Left lung (tissue), 4 donors: ENCODE measurements at regions not wholly inside any gene's neighbourhood (a gene's known extent, or its start where the extent isn't known, plus 50 kb on each side); places are given as distances from the start of the nearest gene placed in this dataset.
A peak's percentile ranks its signal among the peaks of the same experiment; 100 is the strongest.

Experiments used
- ATAC-seq: fragments of 200-7000 bp; cut with Tn5 transposase; one replicate; pipeline ENCODE4 v1.9.1; 2020; ENCODE audit warnings: moderate library complexity
- DNase-seq, 4 donors: peaks; one replicate each; pipeline ENCODE4 v3.0.0-alpha.2; 2013 to 2020
- H3K27ac ChIP-seq, 2 donors: fragments of 200-600 bp; sonication (generic) in 1 of 2; one replicate each; pipeline versions ENCODE4 v1.5.0 to v1.8.0; 2020 to 2021
- H3K27me3 ChIP-seq, 2 donors: fragments of 200-600 bp; sonication (generic) in 1 of 2; one replicate each; pipeline versions ENCODE4 v1.5.0 to v1.8.0; 2020 to 2021
- H3K36me3 ChIP-seq, 2 donors: fragments of 200-600 bp; sonication (generic) in 1 of 2; one replicate each; pipeline versions ENCODE4 v1.5.0 to v1.8.0; 2020 to 2021
- H3K4me1 ChIP-seq, 2 donors: fragments of 200-600 bp; one replicate each; pipeline ENCODE4 v1.8.0; 2021
- H3K4me3 ChIP-seq, 2 donors: fragments of 200-600 bp; sonication (generic) in 1 of 2; one replicate each; pipeline versions ENCODE4 v1.5.0 to v1.8.0; 2020 to 2021; ENCODE audit warnings: mild to moderate bottlenecking in 1 of 2
- H3K9me3 ChIP-seq, 2 donors: fragments of 200-600 bp; sonication (generic) in 1 of 2; one replicate each; pipeline versions ENCODE4 v1.5.0 to v1.8.0; 2020 to 2021
- CTCF ChIP-seq, 2 donors: fragments of 200-600 bp; sonication (generic) in 1 of 2; IDR thresholded peaks; one replicate each; pipeline versions ENCODE4 v1.5.0 to v1.8.0; 2021; ENCODE audit warnings: antibody characterized with exemption in 2 of 2
- intact Hi-C, 2 donors: fragments of 100-400 bp; cut with DNase I; formaldehyde crosslinking; loops; one replicate each; pipeline versions ENCODE4 v1.11.2 to v1.14.2; 2022
- donor health status: DM: no; HTN: yes; CAD: no.
- donor health status: DM: no; HTN: no; CAD: no.

GRCh38 chr5:124581738-124582560 lies 164.5 kb downstream of the ZNF608 start:
- ATAC-seq (no peak), DNase-seq (peak in 2 of 4 donors; percentile 77 to 83)
- intact Hi-C loops = no loop called here
- Histone ChIP-seq H3K4me1 (peaks cover 0 to 4% of the 10 kb centered on the region in 2 donors), H3K9me3 (peaks cover 0 to 4% of the 10 kb centered on the region in 2 donors), H3K27ac (no peak overlapping the region), H3K36me3 (no peaks in the 10 kb centered on the region), H3K27me3 (no peaks in the 10 kb centered on the region), H3K4me3 (no peak overlapping the region)
- TF ChIP-seq CTCF (IDR thresholded peaks at IDR 0.05) = no peak

GRCh38 chr5:124580925-124581737 lies 165.3 kb downstream of the ZNF608 start:
- Histone ChIP-seq H3K9me3 (peaks cover 0 to 4% of the 10 kb centered on the region in 2 donors), H3K36me3 (no peaks in the 10 kb centered on the region), H3K27ac (no peak overlapping the region), H3K27me3 (no peaks in the 10 kb centered on the region), H3K4me3 (no peak overlapping the region), H3K4me1 (peaks cover 0 to 4% of the 10 kb centered on the region in 2 donors)
- ATAC-seq (no peak), DNase-seq (peak in 1 of 4 donors; percentile 37)
- TF ChIP-seq CTCF (IDR thresholded peaks at IDR 0.05) = no peak
- intact Hi-C loops = no loop called here

GRCh38 chr5:124580512-124580911 lies 165.9 kb downstream of the ZNF608 start:
- DNase-seq (no peak), ATAC-seq (no peak)
- Histone ChIP-seq H3K9me3 (peaks cover 0 to 4% of the 10 kb centered on the region in 2 donors), H3K27ac (no peak overlapping the region), H3K27me3 (no peaks in the 10 kb centered on the region), H3K4me3 (no peak overlapping the region), H3K36me3 (no peaks in the 10 kb centered on the region), H3K4me1 (peaks cover 0 to 4% of the 10 kb centered on the region in 2 donors)
- TF ChIP-seq CTCF (IDR thresholded peaks at IDR 0.05) = no peak
- intact Hi-C loops = no loop called here

GRCh38 chr5:124576848-124577409 lies 169.5 kb downstream of the ZNF608 start:
- H3K4me3 ChIP-seq = no peak overlapping the region
- H3K9me3 ChIP-seq = no peaks in the 10 kb centered on the region
- ATAC-seq (no peak), DNase-seq (no peak)
- intact Hi-C loops = no loop called here
- no peak overlapping the region for H3K27ac ChIP-seq
- no peaks in the 10 kb centered on the region for H3K27me3 ChIP-seq
- TF ChIP-seq CTCF (IDR thresholded peaks at IDR 0.05) = no peak
- no peaks in the 10 kb centered on the region for H3K36me3 ChIP-seq
- H3K4me1 ChIP-seq = no peaks in the 10 kb centered on the region

GRCh38 chr5:124575725-124576124 lies 170.7 kb downstream of the ZNF608 start:
- Histone ChIP-seq H3K4me1 (no peaks in the 10 kb centered on the region), H3K4me3 (no peak overlapping the region), H3K36me3 (no peaks in the 10 kb centered on the region), H3K27me3 (no peaks in the 10 kb centered on the region), H3K27ac (no peak overlapping the region), H3K9me3 (no peaks in the 10 kb centered on the region)
- intact Hi-C loops = no loop called here
- ATAC-seq = no peak
- no peak for DNase-seq
- TF ChIP-seq CTCF (IDR thresholded peaks at IDR 0.05) = no peak
